Karpas-422 (cell line): ENCODE measurements at regions not wholly inside any gene's neighbourhood (a gene's known extent, or its start where the extent isn't known, plus 50 kb on each side); places are given as distances from the start of the nearest gene placed in this dataset.

Experiments
- DNase-seq: peaks from one replicate; pipeline ENCODE4 v3.0.0-alpha.2; 2015
- H2AFZ ChIP-seq: fragments of 200-600 bp; sonication (generic); 2 replicates; pipeline ENCODE4 v1.6.1; 2014; ENCODE audit warnings: antibody characterized with exemption, low read length, mixed read lengths
- H3K27ac ChIP-seq: fragments of 200-600 bp; sonication (generic); 2 replicates; pipeline ENCODE4 v1.5.1; 2014; ENCODE audit warnings: mild to moderate bottlenecking, low read length, moderate library complexity
- H3K27me3 ChIP-seq: fragments of 200-600 bp; sonication (generic); 2 replicates; pipeline ENCODE4 v1.6.1; 2014; ENCODE audit warnings: low read length, mixed read lengths
- H3K36me3 ChIP-seq: fragments of 200-600 bp; sonication (generic); 2 replicates; pipeline ENCODE4 v1.6.1; 2014; ENCODE audit warnings: low read length, mixed read lengths; ENCODE audit not compliant: insufficient read depth
- H3K4me1 ChIP-seq: fragments of 200-600 bp; sonication (generic); 2 replicates; pipeline ENCODE4 v1.6.1; 2014; ENCODE audit warnings: mild to moderate bottlenecking, low read length, mixed read lengths
- H3K4me2 ChIP-seq: fragments of 200-600 bp; sonication (generic); 2 replicates; pipeline ENCODE4 v1.6.1; 2014; ENCODE audit warnings: low read length, low read depth, mild to moderate bottlenecking; ENCODE audit not compliant: poor library complexity, severe bottlenecking
- H3K4me3 ChIP-seq: fragments of 200-600 bp; sonication (generic); 2 replicates; pipeline ENCODE4 v1.5.1; 2014; ENCODE audit warnings: mild to moderate bottlenecking, antibody characterized with exemption, low read length, mixed read lengths
- H3K79me2 ChIP-seq: fragments of 200-600 bp; sonication (generic); 2 replicates; pipeline ENCODE4 v1.6.1; 2014; ENCODE audit warnings: mild to moderate bottlenecking, low read length, mixed read lengths
- H3K9ac ChIP-seq: fragments of 200-600 bp; sonication (generic); 2 replicates; pipeline ENCODE4 v1.6.0; 2014; ENCODE audit warnings: low read length
- H3K9me2 ChIP-seq: fragments of 200-600 bp; sonication (generic), shearing (Covaris generic); replicated peaks from 2 replicates; pipeline ENCODE4 v1.6.0; 2014; ENCODE audit warnings: mild to moderate bottlenecking, low read length, moderate library complexity; ENCODE audit not compliant: insufficient read depth
- H3K9me3 ChIP-seq: fragments of 300-700, 200-600 bp; sonication (generic); 2 replicates; pipeline ENCODE4 v1.6.1; 2014; ENCODE audit warnings: low read length, mixed read lengths
- H4K20me1 ChIP-seq: fragments of 200-600 bp; sonication (generic); 2 replicates; pipeline ENCODE4 v1.6.1; 2014; ENCODE audit warnings: mild to moderate bottlenecking, antibody characterized with exemption, low read length, low read depth; ENCODE audit not compliant: insufficient read depth

DNA sequence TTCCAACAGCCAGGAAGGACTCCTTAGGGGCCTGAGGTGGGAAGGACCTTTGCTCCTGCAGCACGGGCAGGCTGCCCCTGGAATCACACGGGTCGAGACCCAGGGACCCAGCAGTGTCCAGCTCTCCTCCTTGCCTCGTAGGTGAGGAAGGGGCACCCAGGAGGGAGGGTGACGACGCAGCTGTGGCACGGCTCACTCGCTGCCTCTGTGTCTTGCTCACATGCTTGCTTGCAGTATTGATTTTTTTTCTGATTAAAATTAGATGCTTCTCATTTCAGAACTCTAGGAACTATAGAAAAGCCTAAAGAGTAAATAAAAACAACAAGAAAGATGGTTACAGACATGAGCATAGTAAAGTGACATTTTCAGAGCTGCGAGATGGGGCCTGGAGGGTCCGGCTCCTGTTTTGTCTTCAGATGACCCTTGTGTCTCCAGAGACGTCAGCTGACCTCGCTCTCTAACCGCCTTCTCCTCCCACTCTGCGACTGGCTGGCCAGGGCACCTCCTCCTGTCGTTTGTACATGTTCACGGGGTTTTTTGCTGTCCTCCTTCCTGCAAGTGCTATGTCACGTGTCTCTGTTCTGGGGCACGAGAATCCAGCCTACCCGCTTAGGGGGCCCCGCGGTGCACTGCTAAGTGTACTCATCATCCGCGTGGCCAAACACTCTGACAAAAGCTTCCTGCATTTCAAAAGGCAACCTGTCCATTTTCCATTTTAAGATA lies 65.7 kb upstream of the ZNF236 start:
- Histone ChIP-seq H3K9me2 (no peaks in the 10 kb centered on the region), H3K4me2 (no peak overlapping the region), H3K9ac (no peak overlapping the region), H3K79me2 (no peaks in the 10 kb centered on the region), H3K4me3 (no peak overlapping the region), H3K27ac (no peak overlapping the region), H3K4me1 (no peaks in the 10 kb centered on the region), H3K36me3 (no peaks in the 10 kb centered on the region), H4K20me1 (no peaks in the 10 kb centered on the region), H3K27me3 (no peaks in the 10 kb centered on the region), H3K9me3 (no peaks in the 10 kb centered on the region), H2AFZ (no peak overlapping the region)
- DNase-seq, result no peak

GRCh38 chr18:76754351-76754750 lies 68.0 kb upstream of the ZNF236 start:
- Histone ChIP-seq H3K4me2 (no peak overlapping the region), H3K27ac (no peak overlapping the region), H3K36me3 (no peaks in the 10 kb centered on the region), H3K9me2 (no peaks in the 10 kb centered on the region), H3K27me3 (no peaks in the 10 kb centered on the region), H3K9me3 (peaks cover 4% of the 10 kb centered on the region; the same call in 1 of the 2 replicates), H3K4me1 (no peaks in the 10 kb centered on the region), H3K79me2 (no peaks in the 10 kb centered on the region), H4K20me1 (no peaks in the 10 kb centered on the region), H3K4me3 (no peak overlapping the region), H2AFZ (no peak overlapping the region), H3K9ac (no peak overlapping the region)
- no peak for DNase-seq

DNA sequence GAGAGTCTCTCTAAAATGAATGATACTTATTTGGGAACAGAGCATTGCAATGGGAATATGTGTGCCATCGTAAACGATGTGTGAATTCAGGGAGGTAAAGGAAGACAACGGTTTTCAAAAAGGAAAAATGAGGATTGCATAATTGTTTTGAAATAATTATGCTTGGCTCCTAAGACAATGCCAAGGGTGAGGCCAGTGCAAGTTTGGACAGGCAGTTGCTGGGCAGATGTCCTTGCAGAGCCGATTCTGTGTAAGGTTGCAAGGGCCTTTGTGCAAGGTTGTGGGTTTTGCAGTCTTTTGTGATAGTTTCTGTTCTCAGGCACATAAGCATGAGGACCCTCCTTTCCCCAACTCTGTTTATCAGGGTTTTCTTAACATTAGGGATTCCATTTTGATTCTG lies 70.0 kb upstream of the ZNF236 start:
- Histone ChIP-seq H3K4me3 (no peak overlapping the region), H3K4me2 (no peak overlapping the region), H4K20me1 (no peaks in the 10 kb centered on the region), H3K27ac (no peak overlapping the region), H3K27me3 (no peaks in the 10 kb centered on the region), H3K9me2 (no peaks in the 10 kb centered on the region), H2AFZ (no peak overlapping the region), H3K79me2 (no peaks in the 10 kb centered on the region), H3K9me3 (peaks cover 10% of the 10 kb centered on the region), H3K4me1 (no peaks in the 10 kb centered on the region), H3K9ac (no peak overlapping the region), H3K36me3 (no peaks in the 10 kb centered on the region)
- DNase-seq, result no peak

DNA sequence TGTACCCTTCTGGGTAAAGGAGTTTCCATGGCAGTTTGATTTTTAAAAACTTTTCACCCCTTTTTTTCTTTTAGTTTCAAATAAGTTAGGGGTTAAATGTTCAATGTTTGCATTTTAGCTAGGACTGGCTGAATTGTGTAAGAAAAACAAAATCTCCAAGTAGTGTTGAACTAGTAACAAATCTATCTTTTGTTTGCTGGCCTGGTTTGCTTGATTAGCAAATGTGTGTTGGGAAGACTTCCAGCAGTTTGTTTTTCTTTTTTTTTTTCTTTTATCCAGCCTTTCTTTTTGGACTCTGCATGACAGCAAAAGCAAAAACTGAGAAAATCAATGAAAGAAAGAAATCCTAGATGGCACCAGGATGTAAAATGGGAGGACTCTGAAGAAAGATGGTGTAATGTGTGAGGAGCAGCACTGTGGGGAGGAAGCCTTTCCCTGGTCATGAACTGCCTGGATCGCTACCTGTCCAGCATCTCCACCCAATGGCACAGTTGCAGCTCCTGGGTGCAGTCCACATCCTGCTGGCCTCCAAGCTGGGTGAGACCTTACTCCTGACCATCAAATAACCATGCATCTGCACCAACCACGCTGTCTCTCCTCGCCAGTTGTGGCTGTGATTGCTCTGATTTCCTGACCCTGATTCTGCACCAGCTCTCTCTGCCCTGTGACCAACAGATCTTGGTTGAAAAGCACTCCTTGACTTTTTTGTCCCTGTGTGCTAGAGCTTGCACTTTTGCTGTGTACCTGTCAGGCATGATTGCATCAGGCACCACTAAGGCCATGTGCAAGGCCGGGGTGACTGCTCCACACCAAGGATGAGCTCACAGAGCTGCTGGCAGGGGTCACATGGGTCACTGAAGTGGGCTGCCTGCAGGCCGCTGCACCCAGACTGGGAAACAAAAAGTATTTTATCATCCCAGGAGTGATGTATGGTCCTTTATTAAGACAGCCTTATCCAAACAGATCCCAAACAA lies 71.2 kb upstream of the ZNF236 start:
- Histone ChIP-seq H4K20me1 (no peaks in the 10 kb centered on the region), H3K9me3 (peaks cover 10% of the 10 kb centered on the region), H3K4me3 (no peak overlapping the region), H3K27ac (no peak overlapping the region), H3K27me3 (no peaks in the 10 kb centered on the region), H3K4me1 (no peaks in the 10 kb centered on the region), H3K79me2 (no peaks in the 10 kb centered on the region), H3K9me2 (no peaks in the 10 kb centered on the region), H2AFZ (no peak overlapping the region), H3K36me3 (no peaks in the 10 kb centered on the region), H3K4me2 (no peak overlapping the region), H3K9ac (no peak overlapping the region)
- no peak for DNase-seq

GRCh38 chr18:76750269-76750668 lies 72.1 kb upstream of the ZNF236 start:
- no peaks in the 10 kb centered on the region for H3K79me2 ChIP-seq
- H3K9me2 ChIP-seq, result no peaks in the 10 kb centered on the region
- H3K36me3 ChIP-seq, result no peaks in the 10 kb centered on the region
- H3K27ac ChIP-seq, result no peak overlapping the region
- H3K4me1 ChIP-seq, result no peaks in the 10 kb centered on the region
- no peak overlapping the region for H3K4me2 ChIP-seq
- no peaks in the 10 kb centered on the region for H4K20me1 ChIP-seq
- no peak overlapping the region for H3K9ac ChIP-seq
- H2AFZ ChIP-seq, result no peak overlapping the region
- peaks cover 10% of the 10 kb centered on the region for H3K9me3 ChIP-seq
- no peak for DNase-seq
- H3K4me3 ChIP-seq, result no peak overlapping the region
- no peaks in the 10 kb centered on the region for H3K27me3 ChIP-seq

DNA sequence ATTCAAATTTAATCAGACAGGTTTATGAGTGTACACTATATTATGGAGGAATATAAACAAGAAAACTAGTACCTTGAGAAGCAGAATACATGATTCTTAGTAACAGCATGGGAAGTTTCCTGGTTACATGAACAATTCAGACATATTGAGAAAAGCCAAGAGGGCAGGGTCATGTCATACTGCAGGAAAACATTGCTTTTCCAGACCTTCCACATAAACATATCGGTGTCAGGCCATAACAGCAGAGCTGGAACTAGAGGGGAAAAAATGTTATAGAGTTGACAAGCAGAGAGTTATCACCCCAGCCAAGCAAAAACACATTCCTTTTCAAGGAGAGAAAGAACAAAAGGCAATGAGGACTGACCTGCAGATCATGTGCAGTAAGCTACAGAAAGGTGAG lies 74.7 kb upstream of the ZNF236 start:
- Histone ChIP-seq H3K9ac (no peak overlapping the region), H4K20me1 (no peaks in the 10 kb centered on the region), H3K4me3 (no peak overlapping the region), H3K9me3 (peaks cover 10% of the 10 kb centered on the region), H2AFZ (no peak overlapping the region), H3K36me3 (no peaks in the 10 kb centered on the region), H3K9me2 (no peaks in the 10 kb centered on the region), H3K4me1 (no peaks in the 10 kb centered on the region), H3K79me2 (no peaks in the 10 kb centered on the region), H3K4me2 (no peak overlapping the region), H3K27ac (no peak overlapping the region), H3K27me3 (no peaks in the 10 kb centered on the region)
- no peak for DNase-seq

DNA sequence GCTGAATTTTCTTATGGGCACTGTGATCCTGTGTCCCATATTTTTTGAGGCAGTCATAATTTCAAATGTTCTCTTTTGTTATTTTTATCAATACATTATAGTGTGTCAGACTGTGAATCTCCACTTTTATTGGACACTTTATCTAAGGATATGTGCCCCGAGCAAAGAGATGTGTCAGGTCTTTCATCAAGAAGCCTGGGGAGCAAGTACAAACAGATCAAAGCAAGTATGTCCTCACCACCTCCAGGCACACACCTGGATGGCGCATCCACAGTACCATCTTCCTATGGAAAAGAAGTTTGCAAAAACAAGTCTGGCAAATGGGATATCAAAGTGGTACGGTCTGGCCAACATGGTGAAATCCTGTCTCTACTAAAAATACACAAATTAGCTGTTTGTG lies 81.0 kb upstream of the ZNF236 start:
- H3K36me3 ChIP-seq, result no peaks in the 10 kb centered on the region
- no peak overlapping the region for H2AFZ ChIP-seq
- H3K79me2 ChIP-seq, result no peaks in the 10 kb centered on the region
- DNase-seq, result no peak
- no peaks in the 10 kb centered on the region for H3K9me2 ChIP-seq
- no peak overlapping the region for H3K27ac ChIP-seq
- H3K4me3 ChIP-seq, result no peak overlapping the region
- H3K9me3 ChIP-seq, result no peaks in the 10 kb centered on the region
- H3K9ac ChIP-seq, result no peak overlapping the region
- H3K27me3 ChIP-seq, result no peaks in the 10 kb centered on the region
- H4K20me1 ChIP-seq, result no peaks in the 10 kb centered on the region
- no peak overlapping the region for H3K4me2 ChIP-seq
- H3K4me1 ChIP-seq, result no peaks in the 10 kb centered on the region

DNA sequence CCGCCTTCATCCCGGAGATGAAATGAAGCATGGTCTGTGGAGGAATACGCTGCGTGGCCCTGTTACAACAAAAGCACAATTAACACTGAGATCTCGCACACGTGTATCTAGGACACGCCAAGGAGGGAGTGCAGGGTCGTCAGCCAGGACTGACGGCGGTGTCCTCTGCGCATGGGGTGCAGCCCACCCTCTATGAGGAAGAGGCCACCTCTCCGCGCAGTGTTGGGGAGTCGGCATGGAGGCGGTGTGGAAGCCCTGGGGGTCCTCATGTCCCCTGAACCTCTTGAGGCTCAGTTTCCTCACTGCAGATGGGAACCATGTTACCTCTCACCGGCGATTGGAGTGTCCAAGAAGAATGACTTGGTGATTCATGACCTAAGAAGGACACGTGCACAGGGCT lies 86.0 kb upstream of the ZNF236 start:
- H4K20me1 ChIP-seq, result no peaks in the 10 kb centered on the region
- H3K36me3 ChIP-seq, result no peaks in the 10 kb centered on the region
- no peak overlapping the region for H2AFZ ChIP-seq
- no peaks in the 10 kb centered on the region for H3K9me3 ChIP-seq
- no peaks in the 10 kb centered on the region for H3K27me3 ChIP-seq
- no peaks in the 10 kb centered on the region for H3K4me1 ChIP-seq
- no peaks in the 10 kb centered on the region for H3K79me2 ChIP-seq
- H3K4me3 ChIP-seq, result no peak overlapping the region
- no peak overlapping the region for H3K9ac ChIP-seq
- no peaks in the 10 kb centered on the region for H3K9me2 ChIP-seq
- no peak overlapping the region for H3K27ac ChIP-seq
- DNase-seq, result no peak
- H3K4me2 ChIP-seq, result no peak overlapping the region
